ENCODE measurements at regions not wholly inside any gene's neighbourhood (a gene's known extent, or its start where the extent isn't known, plus 50 kb on each side); places are given as distances from the start of the nearest gene placed in this dataset.

- intact Hi-C loops (cut with micrococcal nuclease), result no loop called here
- ChIA-PET POLR2A (ENCODE audit: unreplicated experiment) (no interaction called here), CTCF (no interaction called here)
- no peak overlapping the region for H3K56ac ChIP-seq (ENCODE audit: extremely low read depth, insufficient read depth, low read length)
- no peak overlapping the region for H4K8ac ChIP-seq (ENCODE audit: low read depth in 2 of 2, low read length in 2 of 2)
- dilution Hi-C loops (cut with HindIII; ENCODE audit: low sequenced_read_pairs, unreplicated experiment), result no loop called here
- H3K9me3 ChIP-seq (ENCODE audit: control insufficient read depth, insufficient read depth, low read length), result no peaks in the 10 kb centered on the region
- H3K9ac ChIP-seq (ENCODE audit: low read depth, low read length), result no peak overlapping the region
- ATAC-seq (ENCODE audit: low read depth) (no peak), DNase-seq (no peak)
- TF ChIP-seq MAZ (IDR thresholded peaks at IDR 0.05; ENCODE audit: borderline replicate concordance, low read depth, low read length) (no peak), FOS (IDR thresholded peaks at IDR 0.05; ENCODE audit: low read depth, low read length) (no peak), ELK1 (IDR thresholded peaks at IDR 0.05; ENCODE audit: borderline replicate concordance, low read depth, low read length) (no peak), CTCF (conservative IDR thresholded peaks at IDR 0.05; ENCODE audit: low read depth, low read length) (no peak)
- H3K27me3 ChIP-seq (ENCODE audit: control insufficient read depth, insufficient read depth, low read length), result peaks cover 26% of the 10 kb centered on the region
- H4K91ac ChIP-seq (ENCODE audit: insufficient read depth, low read depth, low read length), result no peak overlapping the region
- H2BK5ac ChIP-seq (ENCODE audit: low read depth, low read length, poor library complexity, severe bottlenecking), result no peak overlapping the region
- H4K20me1 ChIP-seq (ENCODE audit: insufficient read depth, low read length), result no peaks in the 10 kb centered on the region
- H3K79me1 ChIP-seq (ENCODE audit: low read depth in 1 of 2, low read length in 2 of 2), result no peaks in the 10 kb centered on the region
- H3K9me1 ChIP-seq (ENCODE audit: insufficient read depth, low read length), result no peaks in the 10 kb centered on the region
- in situ Hi-C loops (cut with MboI; ENCODE audit: low sequenced_read_pairs), result no loop called here
- H2BK15ac ChIP-seq (ENCODE audit: low read depth, low read length), result no peak overlapping the region
- H3K4ac ChIP-seq (ENCODE audit: low read depth, low read length), result no peak overlapping the region
- no peak overlapping the region for H2AK5ac ChIP-seq (ENCODE audit: low read depth, low read length)
- no TSS peak for BruUV-seq (replicated peaks)
- no peaks in the 10 kb centered on the region for H3K36me3 ChIP-seq (ENCODE audit: control insufficient read depth, insufficient read depth, low read length)
- H3K18ac ChIP-seq (ENCODE audit: low read depth, low read length), result no peak overlapping the region
- H3K23ac ChIP-seq (ENCODE audit: low read depth, low read length), result no peak overlapping the region
- H2AFZ ChIP-seq (replicated peaks; ENCODE audit: low read length, poor library complexity), result peak overlapping the region; percentile 25
- H2AK9ac ChIP-seq (replicated peaks; ENCODE audit: low read depth, low read length, poor library complexity), result no peak overlapping the region
- no peaks in the 10 kb centered on the region for H3K4me1 ChIP-seq (ENCODE audit: control insufficient read depth, insufficient read depth, low read length)
- H2BK20ac ChIP-seq (ENCODE audit: low read depth, low read length), result no peak overlapping the region
- no peak overlapping the region for H2BK120ac ChIP-seq (ENCODE audit: low read depth, low read length)
- no peak overlapping the region for H3K27ac ChIP-seq (ENCODE audit: insufficient read depth, low read length)
- 100% methylated on average over 2 of the region's 5 CpGs; no CpG with 5 or more reads in 1 of the 2 experiments for WGBS, 2 experiments (ENCODE audit: extremely low coverage in 2 of 2, insufficient read length in 1 of 2)
- no peak overlapping the region for H4K5ac ChIP-seq (ENCODE audit: low read depth, low read length)
- no peak overlapping the region for H3K14ac ChIP-seq (replicated peaks; ENCODE audit: low read depth, low read length)
- H3K4me2 ChIP-seq (ENCODE audit: low read depth, low read length), result no peak overlapping the region
- no peak overlapping the region for H3K4me3 ChIP-seq (ENCODE audit: insufficient read depth, low read depth, low read length)
Measured at GRCh38 chr7:36080843-36081242, 72.2 kb upstream of the EEPD1 start.
